Vagina (tissue), 2 donors: ENCODE measurements at regions not wholly inside any gene's neighbourhood (a gene's known extent, or its start where the extent isn't known, plus 50 kb on each side); places are given as distances from the start of the nearest gene placed in this dataset.

Source experiments
- CTCF ChIP-seq, 3 experiments: fragments of 450-650 bp in 2 of 3; fragments of 200-600 bp in 1 of 3; sonication (generic) in 1 of 3; IDR thresholded peaks; one replicate each; pipeline ENCODE4 v1.5.1; 2017 to 2019; ENCODE audit warnings: antibody characterized with exemption in 3 of 3, mild to moderate bottlenecking in 2 of 3, moderate library complexity in 2 of 3
- POLR2A ChIP-seq, 2 donors: fragments of 450-650 bp; IDR thresholded peaks; one replicate each; pipeline ENCODE4 v1.6.1; 2017; ENCODE audit warnings: antibody characterized with exemption in 2 of 2, mild to moderate bottlenecking in 2 of 2, moderate library complexity in 2 of 2
- POLR2AphosphoS5 ChIP-seq, 2 donors: sonication (generic); formaldehyde crosslinking; IDR thresholded peaks; one replicate each; pipeline ENCODE4 v1.9.0; 2017; ENCODE audit warnings: antibody characterized with exemption in 2 of 2, mild to moderate bottlenecking in 2 of 2, low read depth in 1 of 2; ENCODE audit not compliant: insufficient read depth in 1 of 2

GRCh38 chr22:48640890-48641841, 1186.5 kb downstream of the BRD1 start:
- TF ChIP-seq CTCF (IDR thresholded peaks at IDR 0.05): no peak
- TF ChIP-seq POLR2A (IDR thresholded peaks at IDR 0.05): no peak
- no peak for TF ChIP-seq POLR2AphosphoS5 (IDR thresholded peaks at IDR 0.05; ENCODE audit: insufficient read depth in 1 of 2, low read depth in 1 of 2)
